ENCODE measurements at regions not wholly inside any gene's neighbourhood (a gene's known extent, or its start where the extent isn't known, plus 50 kb on each side); places are given as distances from the start of the nearest gene placed in this dataset.

- TF ChIP-seq CTCF (IDR thresholded peaks at IDR 0.05) (no peak), POLR2A (IDR thresholded peaks at IDR 0.05) (no peak)
These were observed 72.6 kb downstream of the FOXL3 start for GRCh38 chr7:362402-363096.
